ENCODE measurements at regions not wholly inside any gene's neighbourhood (a gene's known extent, or its start where the extent isn't known, plus 50 kb on each side); places are given as distances from the start of the nearest gene placed in this dataset.

GRCh38 chr3:177906126-177906511, 630.1 kb upstream of the KCNMB2 start:
- TF ChIP-seq CTCF (conservative IDR thresholded peaks at IDR 0.05) = no peak
- no peak for TF ChIP-seq ZFX (IDR thresholded peaks at IDR 0.05)

Measured in C4-2B (cell line).